AG09309 (cell line): ENCODE measurements at regions not wholly inside any gene's neighbourhood (a gene's known extent, or its start where the extent isn't known, plus 50 kb on each side); places are given as distances from the start of the nearest gene placed in this dataset.
"Not testable (repeated sequence)": the region's sequence is repeated elsewhere in the genome, so short reads cannot be mapped to it uniquely, and the experiment has no call there.

Experiments used
- DNase-seq: peaks from one replicate; pipeline ENCODE4 v3.0.0-alpha.2; 2010; ENCODE audit warnings: low read depth
- H3K4me3 ChIP-seq: 2 replicates; pipeline ENCODE4 v1.5.1; 2011; ENCODE audit warnings: mild to moderate bottlenecking, low read depth, low read length, moderate library complexity; ENCODE audit not compliant: control insufficient read depth
- CTCF ChIP-seq: IDR thresholded peaks from 2 replicates; pipeline ENCODE4 v1.5.1; 2011; ENCODE audit warnings: mild to moderate bottlenecking, low read depth, low read length, inconsistent platforms; ENCODE audit not compliant: insufficient read depth, control insufficient read depth; ENCODE audit errors: missing control alignments

- no peak for DNase-seq
- no peak for TF ChIP-seq CTCF
- no peak overlapping the region for H3K4me3 ChIP-seq
Observed at GRCh38 chr16:21524068-21524751, 75.2 kb upstream of the METTL9 start.

GRCh38 chr16:21524752-21525028 is 74.7 kb upstream of the METTL9 start:
- DNase-seq, H3K4me3 ChIP-seq: not testable (repeated sequence)

- H3K4me3 ChIP-seq, DNase-seq: not testable (repeated sequence)
Observed at GRCh38 chr16:21525029-21525895, 74.1 kb upstream of the METTL9 start.

GRCh38 chr16:21525956-21526922 is 73.1 kb upstream of the METTL9 start:
- H3K4me3 ChIP-seq, DNase-seq: not testable (repeated sequence)

- no peak overlapping the region for H3K4me3 ChIP-seq
- DNase-seq, result no peak
- no peak for TF ChIP-seq CTCF
Observed at GRCh38 chr16:21526923-21527807, 72.2 kb upstream of the METTL9 start.

- H3K4me3 ChIP-seq, DNase-seq: not testable (repeated sequence)
Observed at GRCh38 chr16:21529060-21529658, 70.2 kb upstream of the METTL9 start.

- H3K4me3 ChIP-seq, DNase-seq: not testable (repeated sequence)
Observed at GRCh38 chr16:21530729-21531383, 68.5 kb upstream of the METTL9 start.

- not testable (repeated sequence) for DNase-seq, H3K4me3 ChIP-seq
Observed at GRCh38 chr16:21532996-21533395, 66.4 kb upstream of the METTL9 start.

- not testable (repeated sequence) for DNase-seq
Observed at GRCh38 chr16:21533474-21533873, 65.9 kb upstream of the METTL9 start.

More at GRCh38 chr16:21533474-21533873, 65.9 kb upstream of the METTL9 start:
- not testable (repeated sequence) for H3K4me3 ChIP-seq
